ENCODE measurements at regions not wholly inside any gene's neighbourhood (a gene's known extent, or its start where the extent isn't known, plus 50 kb on each side); places are given as distances from the start of the nearest gene placed in this dataset.

GRCh38 chr5:88553986-88554385 is 285.3 kb upstream of the TMEM161B start:
- TF ChIP-seq CTCF (IDR thresholded peaks at IDR 0.05; ENCODE audit: insufficient read depth, low read depth, low read length) (no peak), EZH2 (IDR thresholded peaks at IDR 0.05; ENCODE audit: insufficient read depth, low read length) (no peak)
